Parathyroid adenoma (tissue), 2 donors: ENCODE measurements at regions not wholly inside any gene's neighbourhood (a gene's known extent, or its start where the extent isn't known, plus 50 kb on each side); places are given as distances from the start of the nearest gene placed in this dataset.

ENCODE experiments used
- H2AFZ ChIP-seq: fragments of 300-600 bp; sonication (generic); one replicate; pipeline ENCODE4 v1.7.0; 2017; ENCODE audit warnings: antibody characterized with exemption, mild to moderate bottlenecking
- H3K27ac ChIP-seq: fragments of 300-600 bp; sonication (generic); one replicate; pipeline ENCODE4 v1.7.0; 2017
- H3K27me3 ChIP-seq: fragments of 300-600 bp; sonication (generic); one replicate; pipeline ENCODE4 v1.7.0; 2017; ENCODE audit warnings: low read length; ENCODE audit not compliant: control insufficient read depth, insufficient read depth
- H3K36me3 ChIP-seq: fragments of 300-600 bp; sonication (generic); one replicate; pipeline ENCODE4 v1.7.0; 2017; ENCODE audit warnings: low read length; ENCODE audit not compliant: control insufficient read depth, insufficient read depth
- H3K4me1 ChIP-seq: fragments of 300-600 bp; sonication (generic); one replicate; pipeline ENCODE4 v1.7.0; 2017; ENCODE audit warnings: control low read depth
- H3K4me2 ChIP-seq: fragments of 300-600 bp; sonication (generic); one replicate; pipeline ENCODE4 v1.7.0; 2017; ENCODE audit warnings: low read length
- H3K4me3 ChIP-seq: fragments of 300-600 bp; sonication (generic); one replicate; pipeline ENCODE4 v1.7.0; 2017; ENCODE audit warnings: low read depth, low read length
- H3K79me2 ChIP-seq: fragments of 300-600 bp; sonication (generic); one replicate; pipeline ENCODE4 v1.7.0; 2017; ENCODE audit warnings: control low read depth
- H3K9ac ChIP-seq: fragments of 300-600 bp; sonication (generic); one replicate; pipeline ENCODE4 v1.7.0; 2017; ENCODE audit warnings: mild to moderate bottlenecking
- H3K9me3 ChIP-seq: fragments of 300-600 bp; sonication (generic); one replicate; pipeline ENCODE4 v1.7.0; 2017; ENCODE audit warnings: low read length; ENCODE audit not compliant: control insufficient read depth
- TF ChIP-seq, protein P1 (sequence below): fragments of 300-600 bp; sonication (generic); IDR thresholded peaks from one replicate; pipeline ENCODE4 v1.7.0; 2017; ENCODE audit warnings: antibody characterized with exemption, mild to moderate bottlenecking
- donor health status: primary hyperparathyroidism.

DNA sequence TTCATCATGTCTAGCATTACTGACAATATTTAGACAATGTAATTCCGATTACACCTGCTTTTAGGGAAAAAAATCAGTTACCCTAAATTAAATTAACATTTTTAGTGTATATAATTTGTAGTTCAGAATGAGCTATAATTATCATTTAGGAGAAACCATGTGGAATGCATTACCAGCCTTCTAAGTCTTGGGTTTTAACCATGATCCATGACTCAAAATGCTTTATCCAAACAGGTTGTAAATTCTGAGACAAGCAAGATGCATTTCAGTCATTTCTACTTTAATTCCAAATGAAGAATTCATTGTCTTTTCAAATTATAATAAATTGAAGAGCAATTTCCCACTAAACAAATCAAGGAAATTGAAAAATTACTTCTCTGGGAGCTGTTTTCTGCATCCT lies 243.7 kb upstream of the LRIG1 start:
- H3K36me3 ChIP-seq = no peaks in the 10 kb centered on the region
- H3K4me2 ChIP-seq = no peak overlapping the region
- TF ChIP-seq, protein P1, sequence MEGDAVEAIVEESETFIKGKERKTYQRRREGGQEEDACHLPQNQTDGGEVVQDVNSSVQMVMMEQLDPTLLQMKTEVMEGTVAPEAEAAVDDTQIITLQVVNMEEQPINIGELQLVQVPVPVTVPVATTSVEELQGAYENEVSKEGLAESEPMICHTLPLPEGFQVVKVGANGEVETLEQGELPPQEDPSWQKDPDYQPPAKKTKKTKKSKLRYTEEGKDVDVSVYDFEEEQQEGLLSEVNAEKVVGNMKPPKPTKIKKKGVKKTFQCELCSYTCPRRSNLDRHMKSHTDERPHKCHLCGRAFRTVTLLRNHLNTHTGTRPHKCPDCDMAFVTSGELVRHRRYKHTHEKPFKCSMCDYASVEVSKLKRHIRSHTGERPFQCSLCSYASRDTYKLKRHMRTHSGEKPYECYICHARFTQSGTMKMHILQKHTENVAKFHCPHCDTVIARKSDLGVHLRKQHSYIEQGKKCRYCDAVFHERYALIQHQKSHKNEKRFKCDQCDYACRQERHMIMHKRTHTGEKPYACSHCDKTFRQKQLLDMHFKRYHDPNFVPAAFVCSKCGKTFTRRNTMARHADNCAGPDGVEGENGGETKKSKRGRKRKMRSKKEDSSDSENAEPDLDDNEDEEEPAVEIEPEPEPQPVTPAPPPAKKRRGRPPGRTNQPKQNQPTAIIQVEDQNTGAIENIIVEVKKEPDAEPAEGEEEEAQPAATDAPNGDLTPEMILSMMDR = no peak
- H3K4me3 ChIP-seq = no peak overlapping the region
- no peak overlapping the region for H3K27ac ChIP-seq
- H3K79me2 ChIP-seq = no peaks in the 10 kb centered on the region
- H3K9ac ChIP-seq = no peak overlapping the region
- H3K4me1 ChIP-seq = no peaks in the 10 kb centered on the region
- no peaks in the 10 kb centered on the region for H3K27me3 ChIP-seq
- H3K9me3 ChIP-seq = no peaks in the 10 kb centered on the region
- no peak overlapping the region for H2AFZ ChIP-seq

DNA sequence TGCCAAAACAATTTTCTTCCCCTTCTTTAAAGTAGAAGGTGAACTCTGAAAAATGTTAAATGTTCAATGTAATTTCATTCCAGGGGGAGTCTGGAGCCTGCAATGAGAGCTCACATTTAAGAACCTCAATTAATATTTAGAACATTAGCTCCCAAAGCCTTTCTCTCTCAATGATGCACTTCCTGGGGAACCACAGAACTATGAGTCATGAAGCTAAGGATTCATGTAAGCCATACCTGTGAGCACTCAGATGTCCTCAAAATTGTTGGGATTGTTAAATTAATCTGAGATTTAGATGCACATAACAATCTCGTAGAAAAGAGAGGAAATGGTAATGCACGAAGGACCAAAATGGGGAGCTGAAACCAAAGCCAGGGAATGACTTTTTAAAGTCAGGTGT lies 244.2 kb upstream of the LRIG1 start:
- H3K4me3 ChIP-seq = no peak overlapping the region
- no peaks in the 10 kb centered on the region for H3K27me3 ChIP-seq
- H3K36me3 ChIP-seq = no peaks in the 10 kb centered on the region
- H3K79me2 ChIP-seq = no peaks in the 10 kb centered on the region
- TF ChIP-seq, protein P1 = no peak
- no peak overlapping the region for H3K9ac ChIP-seq
- H3K27ac ChIP-seq = no peak overlapping the region
- H3K4me1 ChIP-seq = no peaks in the 10 kb centered on the region
- no peak overlapping the region for H2AFZ ChIP-seq
- no peak overlapping the region for H3K4me2 ChIP-seq
- no peaks in the 10 kb centered on the region for H3K9me3 ChIP-seq

DNA sequence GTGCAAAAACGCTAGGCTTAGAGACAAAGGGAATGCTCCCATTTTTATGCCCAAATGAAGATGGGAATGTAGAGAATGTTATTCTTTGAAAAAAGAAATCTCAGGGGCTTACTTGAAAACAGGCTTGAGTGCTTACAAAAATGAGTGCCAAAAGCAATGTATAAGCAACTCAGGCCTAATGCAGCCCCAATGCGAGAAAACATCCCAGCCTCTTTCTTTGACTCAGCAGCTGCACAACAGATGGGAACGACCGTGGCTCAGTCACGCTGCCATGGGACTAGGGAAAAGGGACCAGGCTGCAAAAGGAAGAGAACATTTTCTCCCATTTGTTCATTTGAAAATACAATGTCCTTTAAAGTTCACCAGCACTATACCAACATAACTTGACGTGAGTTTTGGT lies 246.4 kb upstream of the LRIG1 start:
- TF ChIP-seq, protein P1 = no peak
- H3K36me3 ChIP-seq = no peaks in the 10 kb centered on the region
- no peaks in the 10 kb centered on the region for H3K4me1 ChIP-seq
- no peak overlapping the region for H2AFZ ChIP-seq
- H3K9me3 ChIP-seq = no peaks in the 10 kb centered on the region
- H3K27me3 ChIP-seq = no peaks in the 10 kb centered on the region
- H3K27ac ChIP-seq = no peak overlapping the region
- H3K79me2 ChIP-seq = no peaks in the 10 kb centered on the region
- H3K4me3 ChIP-seq = no peak overlapping the region
- no peak overlapping the region for H3K9ac ChIP-seq
- no peak overlapping the region for H3K4me2 ChIP-seq

DNA sequence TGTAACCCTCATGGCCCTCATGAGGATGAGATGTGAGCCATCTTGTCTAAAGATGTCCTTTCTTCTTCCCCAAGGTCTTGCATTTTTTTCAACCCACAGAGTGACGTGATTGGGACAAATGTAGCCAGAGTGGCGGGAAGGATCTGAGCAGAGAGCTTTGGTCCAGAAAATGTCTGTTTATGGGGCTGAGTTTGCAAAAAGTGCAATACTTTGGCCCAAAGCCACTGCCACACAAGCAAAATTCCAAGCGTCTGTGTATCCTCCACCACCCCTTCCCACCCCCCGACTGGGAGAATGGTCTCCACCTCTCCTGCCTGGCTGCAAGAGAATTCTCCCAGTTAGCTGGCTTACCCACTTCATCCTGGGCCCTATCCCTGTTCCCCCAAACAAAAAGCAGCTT lies 246.9 kb upstream of the LRIG1 start:
- H3K36me3 ChIP-seq = no peaks in the 10 kb centered on the region
- no peaks in the 10 kb centered on the region for H3K27me3 ChIP-seq
- no peaks in the 10 kb centered on the region for H3K9me3 ChIP-seq
- H3K4me3 ChIP-seq = no peak overlapping the region
- H3K4me1 ChIP-seq = no peaks in the 10 kb centered on the region
- no peak overlapping the region for H2AFZ ChIP-seq
- H3K27ac ChIP-seq = no peak overlapping the region
- H3K4me2 ChIP-seq = no peak overlapping the region
- TF ChIP-seq, protein P1 = no peak
- H3K9ac ChIP-seq = no peak overlapping the region
- no peaks in the 10 kb centered on the region for H3K79me2 ChIP-seq

DNA sequence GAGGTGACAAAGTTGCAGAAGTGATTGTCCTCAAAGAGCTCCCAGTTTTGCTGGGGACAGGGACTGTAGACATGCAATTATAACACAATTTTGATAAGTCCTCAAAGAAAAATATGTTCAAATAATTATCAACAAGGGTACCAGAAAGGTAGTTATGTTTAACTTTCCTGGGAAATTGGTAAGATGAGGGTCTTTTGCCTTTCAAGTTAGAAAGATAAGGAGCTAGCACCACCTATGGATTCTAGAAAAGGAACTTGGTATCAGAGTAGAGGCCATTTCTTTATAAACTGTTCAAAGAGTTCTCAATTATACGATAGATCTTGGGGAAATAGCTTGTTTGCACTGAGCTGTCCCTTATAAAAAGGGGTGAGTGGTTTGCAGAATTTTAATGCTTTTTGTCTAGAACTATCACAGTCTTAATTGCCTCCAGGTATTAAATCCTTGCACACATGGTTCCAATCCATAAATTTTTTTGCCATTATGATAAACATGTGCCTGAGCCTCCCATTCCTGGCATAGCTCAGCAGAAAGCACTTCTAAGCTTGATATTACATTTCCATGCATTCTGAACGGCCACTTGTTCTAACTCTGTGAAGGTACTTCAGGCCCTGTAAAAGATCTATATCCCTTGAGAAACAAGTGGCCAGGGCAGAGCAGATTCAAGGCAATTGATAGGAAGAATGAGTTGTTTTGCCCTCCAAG lies 247.5 kb upstream of the LRIG1 start:
- H3K4me3 ChIP-seq = no peak overlapping the region
- no peak overlapping the region for H3K27ac ChIP-seq
- no peaks in the 10 kb centered on the region for H3K27me3 ChIP-seq
- no peaks in the 10 kb centered on the region for H3K4me1 ChIP-seq
- no peaks in the 10 kb centered on the region for H3K79me2 ChIP-seq
- no peak overlapping the region for H3K4me2 ChIP-seq
- no peaks in the 10 kb centered on the region for H3K9me3 ChIP-seq
- TF ChIP-seq, protein P1 = no peak
- no peak overlapping the region for H3K9ac ChIP-seq
- H3K36me3 ChIP-seq = no peaks in the 10 kb centered on the region
- H2AFZ ChIP-seq = no peak overlapping the region
